PFSK-1 (cell line): ENCODE measurements at regions not wholly inside any gene's neighbourhood (a gene's known extent, or its start where the extent isn't known, plus 50 kb on each side); places are given as distances from the start of the nearest gene placed in this dataset.

Experiments
- POLR2AphosphoS5 ChIP-seq: IDR thresholded peaks from 2 replicates; pipeline ENCODE4 v1.6.1; 2012; ENCODE audit warnings: low read depth, mild to moderate bottlenecking, control low read depth, low read length, moderate library complexity
- SIN3A ChIP-seq: IDR thresholded peaks from 2 replicates; pipeline ENCODE4 v1.6.1; 2012; ENCODE audit warnings: mild to moderate bottlenecking, low read length, moderate library complexity, borderline replicate concordance; ENCODE audit not compliant: insufficient read depth
- TF ChIP-seq, protein P1 (sequence below), 2 experiments: IDR thresholded peaks; 2 replicates each; pipeline versions ENCODE4 v1.6.1 to v1.8.0; 2011 to 2012; ENCODE audit warnings: low read depth in 2 of 2, low read length in 2 of 2, control low read depth in 1 of 2, inconsistent platforms in 1 of 2, mild to moderate bottlenecking in 1 of 2, moderate library complexity in 1 of 2; ENCODE audit not compliant: insufficient read depth in 1 of 2

- TF ChIP-seq POLR2AphosphoS5: no peak
- no peak for TF ChIP-seq SIN3A
- TF ChIP-seq, protein P1, sequence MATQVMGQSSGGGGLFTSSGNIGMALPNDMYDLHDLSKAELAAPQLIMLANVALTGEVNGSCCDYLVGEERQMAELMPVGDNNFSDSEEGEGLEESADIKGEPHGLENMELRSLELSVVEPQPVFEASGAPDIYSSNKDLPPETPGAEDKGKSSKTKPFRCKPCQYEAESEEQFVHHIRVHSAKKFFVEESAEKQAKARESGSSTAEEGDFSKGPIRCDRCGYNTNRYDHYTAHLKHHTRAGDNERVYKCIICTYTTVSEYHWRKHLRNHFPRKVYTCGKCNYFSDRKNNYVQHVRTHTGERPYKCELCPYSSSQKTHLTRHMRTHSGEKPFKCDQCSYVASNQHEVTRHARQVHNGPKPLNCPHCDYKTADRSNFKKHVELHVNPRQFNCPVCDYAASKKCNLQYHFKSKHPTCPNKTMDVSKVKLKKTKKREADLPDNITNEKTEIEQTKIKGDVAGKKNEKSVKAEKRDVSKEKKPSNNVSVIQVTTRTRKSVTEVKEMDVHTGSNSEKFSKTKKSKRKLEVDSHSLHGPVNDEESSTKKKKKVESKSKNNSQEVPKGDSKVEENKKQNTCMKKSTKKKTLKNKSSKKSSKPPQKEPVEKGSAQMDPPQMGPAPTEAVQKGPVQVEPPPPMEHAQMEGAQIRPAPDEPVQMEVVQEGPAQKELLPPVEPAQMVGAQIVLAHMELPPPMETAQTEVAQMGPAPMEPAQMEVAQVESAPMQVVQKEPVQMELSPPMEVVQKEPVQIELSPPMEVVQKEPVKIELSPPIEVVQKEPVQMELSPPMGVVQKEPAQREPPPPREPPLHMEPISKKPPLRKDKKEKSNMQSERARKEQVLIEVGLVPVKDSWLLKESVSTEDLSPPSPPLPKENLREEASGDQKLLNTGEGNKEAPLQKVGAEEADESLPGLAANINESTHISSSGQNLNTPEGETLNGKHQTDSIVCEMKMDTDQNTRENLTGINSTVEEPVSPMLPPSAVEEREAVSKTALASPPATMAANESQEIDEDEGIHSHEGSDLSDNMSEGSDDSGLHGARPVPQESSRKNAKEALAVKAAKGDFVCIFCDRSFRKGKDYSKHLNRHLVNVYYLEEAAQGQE (IDR thresholded peaks at IDR 0.05; ENCODE audit: insufficient read depth in 1 of 2, low read depth in 2 of 2, low read length in 2 of 2): no peak
Measured at GRCh38 chr3:61356685-61357084, 105.4 kb upstream of the FHIT start.
